ENCODE measurements at regions not wholly inside any gene's neighbourhood (a gene's known extent, or its start where the extent isn't known, plus 50 kb on each side); places are given as distances from the start of the nearest gene placed in this dataset.

GRCh38 chr4:110900213-110900769 lies 277.4 kb upstream of the PITX2 start:
- Histone ChIP-seq H3K4me3 (ENCODE audit: insufficient read depth, low read depth, low read length) (no peak overlapping the region), H3K4me1 (ENCODE audit: control insufficient read depth, insufficient read depth, low read length) (no peaks in the 10 kb centered on the region), H3K27me3 (ENCODE audit: control insufficient read depth, insufficient read depth, low read length, poor library complexity, severe bottlenecking) (no peaks in the 10 kb centered on the region), H3K27ac (ENCODE audit: insufficient read depth, low read depth, low read length, poor library complexity, severe bottlenecking) (no peak overlapping the region), H3K9me3 (ENCODE audit: control insufficient read depth, low read length) (no peaks in the 10 kb centered on the region), H3K36me3 (ENCODE audit: control insufficient read depth, insufficient read depth, low read length) (no peaks in the 10 kb centered on the region)
- no CpG with 5 or more reads among the region's 1 CpG for WGBS, 2 experiments

GRCh38 chr4:110902500-110902899 lies 279.6 kb upstream of the PITX2 start:
- no peaks in the 10 kb centered on the region for H3K4me1 ChIP-seq (ENCODE audit: control insufficient read depth, insufficient read depth, low read length)
- H3K27me3 ChIP-seq (ENCODE audit: control insufficient read depth, insufficient read depth, low read length, poor library complexity, severe bottlenecking): no peaks in the 10 kb centered on the region
- no peaks in the 10 kb centered on the region for H3K36me3 ChIP-seq (ENCODE audit: control insufficient read depth, insufficient read depth, low read length)
- 88 to 90% methylated on average over 3 of the region's 3 CpGs for WGBS, 2 experiments
- H3K27ac ChIP-seq (ENCODE audit: insufficient read depth, low read depth, low read length, poor library complexity, severe bottlenecking): no peak overlapping the region
- no peaks in the 10 kb centered on the region for H3K9me3 ChIP-seq (ENCODE audit: control insufficient read depth, low read length)
- H3K4me3 ChIP-seq (ENCODE audit: insufficient read depth, low read depth, low read length): no peak overlapping the region

DNA sequence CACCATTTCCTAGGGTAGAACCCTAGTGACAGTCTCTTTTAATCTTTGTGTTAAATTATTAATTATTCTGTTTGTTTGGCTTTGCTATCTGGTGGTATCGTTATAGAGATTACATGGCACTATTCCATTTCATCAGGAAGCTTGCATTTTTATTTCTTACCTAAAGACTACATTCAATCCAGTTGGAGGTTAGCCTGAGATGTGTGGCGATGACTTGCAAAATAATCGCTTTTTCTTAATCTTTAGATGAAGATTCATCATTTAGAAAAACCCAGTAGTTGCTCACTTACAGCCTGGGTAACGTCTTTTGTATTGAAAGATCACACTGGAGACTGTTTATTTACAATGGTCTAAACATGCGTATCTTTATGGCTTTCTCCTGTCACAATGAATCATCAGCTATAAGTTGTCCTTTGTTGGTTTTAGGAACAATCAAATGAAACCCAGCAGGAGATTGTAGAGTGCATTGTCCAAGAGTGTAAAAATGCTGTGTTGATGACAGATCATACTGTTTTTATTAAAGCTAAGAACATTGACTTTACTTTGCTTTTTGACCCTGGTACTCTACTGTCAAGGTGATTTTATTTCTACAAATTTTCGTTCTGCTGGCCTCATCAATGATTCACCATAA lies 281.7 kb upstream of the PITX2 start:
- H3K36me3 ChIP-seq (ENCODE audit: control insufficient read depth, insufficient read depth, low read length): no peaks in the 10 kb centered on the region
- H3K9me3 ChIP-seq (ENCODE audit: control insufficient read depth, low read length): no peaks in the 10 kb centered on the region
- no peak overlapping the region for H3K4me3 ChIP-seq (ENCODE audit: insufficient read depth, low read depth, low read length)
- no peak overlapping the region for H3K27ac ChIP-seq (ENCODE audit: insufficient read depth, low read depth, low read length, poor library complexity, severe bottlenecking)
- H3K27me3 ChIP-seq (ENCODE audit: control insufficient read depth, insufficient read depth, low read length, poor library complexity, severe bottlenecking): no peaks in the 10 kb centered on the region
- no peaks in the 10 kb centered on the region for H3K4me1 ChIP-seq (ENCODE audit: control insufficient read depth, insufficient read depth, low read length)
- 87 to 93% methylated on average over 5 to 6 of the region's 6 CpGs for WGBS, 2 experiments

GRCh38 chr4:110905367-110905766 lies 282.5 kb upstream of the PITX2 start:
- Histone ChIP-seq H3K36me3 (ENCODE audit: control insufficient read depth, insufficient read depth, low read length) (no peaks in the 10 kb centered on the region), H3K4me1 (ENCODE audit: control insufficient read depth, insufficient read depth, low read length) (no peaks in the 10 kb centered on the region), H3K9me3 (ENCODE audit: control insufficient read depth, low read length) (no peaks in the 10 kb centered on the region), H3K27ac (ENCODE audit: insufficient read depth, low read depth, low read length, poor library complexity, severe bottlenecking) (no peak overlapping the region), H3K4me3 (ENCODE audit: insufficient read depth, low read depth, low read length) (no peak overlapping the region), H3K27me3 (ENCODE audit: control insufficient read depth, insufficient read depth, low read length, poor library complexity, severe bottlenecking) (no peaks in the 10 kb centered on the region)

- no peaks in the 10 kb centered on the region for H3K27me3 ChIP-seq (ENCODE audit: control insufficient read depth, insufficient read depth, low read length, poor library complexity, severe bottlenecking)
- 80 to 100% methylated on average over 1 of the region's 1 CpG for WGBS, 2 experiments
Measured at GRCh38 chr4:110907801-110908313, 285.0 kb upstream of the PITX2 start.

DNA sequence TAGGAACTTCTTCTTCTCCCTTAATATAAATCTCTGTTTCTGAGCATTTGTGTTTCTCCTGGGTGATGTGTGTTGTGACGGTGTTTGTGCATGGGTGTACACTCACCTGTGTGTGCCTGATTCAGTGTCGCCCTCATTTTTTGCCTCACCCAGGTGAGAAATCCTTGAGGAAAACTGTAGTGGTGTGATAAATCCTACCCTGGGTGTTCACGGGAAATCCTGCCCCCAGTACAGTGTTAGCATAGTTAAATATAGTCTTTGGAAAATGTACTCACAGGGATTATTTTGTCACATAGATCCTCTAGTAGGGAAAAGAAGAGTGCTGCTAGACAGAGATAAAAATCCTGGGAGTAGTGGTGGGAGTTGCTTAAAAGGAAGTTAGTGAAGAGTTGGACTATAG lies 291.9 kb upstream of the PITX2 start:
- Histone ChIP-seq H3K4me1 (ENCODE audit: control insufficient read depth, insufficient read depth, low read length) (no peaks in the 10 kb centered on the region), H3K27ac (ENCODE audit: insufficient read depth, low read depth, low read length, poor library complexity, severe bottlenecking) (no peak overlapping the region), H3K4me3 (ENCODE audit: insufficient read depth, low read depth, low read length) (no peak overlapping the region), H3K9me3 (ENCODE audit: control insufficient read depth, low read length) (no peaks in the 10 kb centered on the region), H3K27me3 (ENCODE audit: control insufficient read depth, insufficient read depth, low read length, poor library complexity, severe bottlenecking) (no peaks in the 10 kb centered on the region), H3K36me3 (ENCODE audit: control insufficient read depth, insufficient read depth, low read length) (no peaks in the 10 kb centered on the region)
- 89 to 97% methylated on average over 3 of the region's 3 CpGs for WGBS, 2 experiments

More at GRCh38 chr4:110907801-110908313, 285.0 kb upstream of the PITX2 start:
- Histone ChIP-seq H3K27ac (ENCODE audit: insufficient read depth, low read depth, low read length, poor library complexity, severe bottlenecking) (no peak overlapping the region), H3K36me3 (ENCODE audit: control insufficient read depth, insufficient read depth, low read length) (no peaks in the 10 kb centered on the region), H3K4me1 (ENCODE audit: control insufficient read depth, insufficient read depth, low read length) (no peaks in the 10 kb centered on the region), H3K9me3 (ENCODE audit: control insufficient read depth, low read length) (no peaks in the 10 kb centered on the region), H3K4me3 (ENCODE audit: insufficient read depth, low read depth, low read length) (no peak overlapping the region)

- Histone ChIP-seq H3K4me3 (ENCODE audit: insufficient read depth, low read depth, low read length) (no peak overlapping the region), H3K27me3 (ENCODE audit: control insufficient read depth, insufficient read depth, low read length, poor library complexity, severe bottlenecking) (no peaks in the 10 kb centered on the region), H3K27ac (ENCODE audit: insufficient read depth, low read depth, low read length, poor library complexity, severe bottlenecking) (no peak overlapping the region), H3K36me3 (ENCODE audit: control insufficient read depth, insufficient read depth, low read length) (no peaks in the 10 kb centered on the region), H3K4me1 (ENCODE audit: control insufficient read depth, insufficient read depth, low read length) (no peaks in the 10 kb centered on the region), H3K9me3 (ENCODE audit: control insufficient read depth, low read length) (no peaks in the 10 kb centered on the region)
- 54 to 62% methylated on average over 3 of the region's 3 CpGs for WGBS, 2 experiments
Measured at GRCh38 chr4:110915301-110915700, 292.4 kb upstream of the PITX2 start.

DNA sequence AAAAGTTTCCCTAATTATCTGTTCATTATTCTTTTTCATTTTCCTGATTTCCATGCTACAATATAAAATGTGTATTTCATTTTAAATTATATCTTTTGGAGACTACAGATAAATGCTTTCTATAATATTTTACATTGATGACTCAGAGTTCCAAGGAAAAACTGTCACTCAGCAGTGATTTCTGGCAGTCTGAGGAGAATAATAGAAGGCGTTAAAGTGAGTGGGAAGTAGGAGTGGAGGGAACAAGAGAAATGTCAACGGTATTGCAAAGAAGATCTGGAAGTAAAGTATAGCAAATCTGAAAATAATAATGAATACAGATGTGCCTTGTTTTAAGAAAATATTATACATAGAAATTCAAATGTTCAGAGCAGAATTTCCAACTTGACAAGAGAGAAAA lies 293.6 kb upstream of the PITX2 start:
- H3K36me3 ChIP-seq (ENCODE audit: control insufficient read depth, insufficient read depth, low read length): no peaks in the 10 kb centered on the region
- H3K9me3 ChIP-seq (ENCODE audit: control insufficient read depth, low read length): no peaks in the 10 kb centered on the region
- no peak overlapping the region for H3K4me3 ChIP-seq (ENCODE audit: insufficient read depth, low read depth, low read length)
- H3K4me1 ChIP-seq (ENCODE audit: control insufficient read depth, insufficient read depth, low read length): no peaks in the 10 kb centered on the region
- no peaks in the 10 kb centered on the region for H3K27me3 ChIP-seq (ENCODE audit: control insufficient read depth, insufficient read depth, low read length, poor library complexity, severe bottlenecking)
- 73 to 88% methylated on average over 2 of the region's 2 CpGs for WGBS, 2 experiments
- H3K27ac ChIP-seq (ENCODE audit: insufficient read depth, low read depth, low read length, poor library complexity, severe bottlenecking): no peak overlapping the region

- Histone ChIP-seq H3K9me3 (ENCODE audit: control insufficient read depth, low read length) (no peaks in the 10 kb centered on the region), H3K4me3 (ENCODE audit: insufficient read depth, low read depth, low read length) (no peak overlapping the region), H3K36me3 (ENCODE audit: control insufficient read depth, insufficient read depth, low read length) (no peaks in the 10 kb centered on the region), H3K27ac (ENCODE audit: insufficient read depth, low read depth, low read length, poor library complexity, severe bottlenecking) (no peak overlapping the region), H3K27me3 (ENCODE audit: control insufficient read depth, insufficient read depth, low read length, poor library complexity, severe bottlenecking) (no peaks in the 10 kb centered on the region), H3K4me1 (ENCODE audit: control insufficient read depth, insufficient read depth, low read length) (no peaks in the 10 kb centered on the region)
- WGBS, 2 experiments: 100% methylated on average over 1 of the region's 1 CpG
Measured at GRCh38 chr4:110917835-110918234, 295.0 kb upstream of the PITX2 start.

DNA sequence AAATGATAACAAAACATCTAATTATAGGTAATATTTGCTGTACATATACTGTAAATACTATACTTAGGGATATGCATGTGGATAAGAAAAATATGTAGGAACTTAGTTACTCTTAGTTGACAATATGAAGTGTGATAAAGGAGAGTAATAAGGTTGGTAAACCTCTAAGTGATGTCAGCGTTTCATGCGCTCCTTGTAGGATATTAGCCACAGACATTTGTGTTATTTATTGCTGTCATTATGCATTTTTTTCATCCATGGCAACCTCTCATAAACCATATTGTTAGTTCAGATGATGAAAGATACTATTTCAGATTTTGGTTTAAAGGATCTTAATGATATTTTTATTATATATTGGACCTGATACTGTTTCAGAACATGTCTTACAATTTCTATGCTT lies 298.1 kb upstream of the PITX2 start:
- Histone ChIP-seq H3K9me3 (ENCODE audit: control insufficient read depth, low read length) (no peaks in the 10 kb centered on the region), H3K4me3 (ENCODE audit: insufficient read depth, low read depth, low read length) (no peak overlapping the region), H3K4me1 (ENCODE audit: control insufficient read depth, insufficient read depth, low read length) (no peaks in the 10 kb centered on the region), H3K27me3 (ENCODE audit: control insufficient read depth, insufficient read depth, low read length, poor library complexity, severe bottlenecking) (no peaks in the 10 kb centered on the region), H3K27ac (ENCODE audit: insufficient read depth, low read depth, low read length, poor library complexity, severe bottlenecking) (no peak overlapping the region), H3K36me3 (ENCODE audit: control insufficient read depth, insufficient read depth, low read length) (no peaks in the 10 kb centered on the region)
- 85 to 92% methylated on average over 2 of the region's 2 CpGs for WGBS, 2 experiments
